Body of pancreas (tissue), 4 donors: ENCODE measurements at regions not wholly inside any gene's neighbourhood (a gene's known extent, or its start where the extent isn't known, plus 50 kb on each side); places are given as distances from the start of the nearest gene placed in this dataset.

ENCODE experiments used
- CTCF ChIP-seq, 7 experiments: fragments of 450-650 bp in 4 of 7; fragments of 200-600 bp in 3 of 7; sonication (generic) in 3 of 7; IDR thresholded peaks; one replicate each; pipeline ENCODE4 v1.5.1; 2016 to 2019; ENCODE audit warnings: antibody characterized with exemption in 7 of 7
- POLR2A ChIP-seq, 3 donors: fragments of 450-650 bp; IDR thresholded peaks; one replicate each; pipeline ENCODE4 v1.6.1; 2016; ENCODE audit warnings: antibody characterized with exemption in 3 of 3, mild to moderate bottlenecking in 2 of 3

GRCh38 chr20:11248011-11248409 is 574.2 kb upstream of the JAG1 start:
- TF ChIP-seq CTCF (IDR thresholded peaks at IDR 0.05) = no peak
- TF ChIP-seq POLR2A (IDR thresholded peaks at IDR 0.05) = no peak
